Liver (tissue), 8 donors: ENCODE measurements at regions not wholly inside any gene's neighbourhood (a gene's known extent, or its start where the extent isn't known, plus 50 kb on each side); places are given as distances from the start of the nearest gene placed in this dataset.

Source experiments
- DNase-seq: peaks from one replicate; pipeline ENCODE4 v3.0.0-alpha.2; 2017; ENCODE audit warnings: low spot score
- H3K27ac ChIP-seq, 2 donors: one replicate each; pipeline ENCODE4 v1.7.0; 2013; ENCODE audit warnings: inconsistent platforms in 2 of 2, low read length in 2 of 2, control low read depth in 1 of 2, low read depth in 1 of 2, mild to moderate bottlenecking in 1 of 2
- H3K27me3 ChIP-seq, 4 donors: one replicate each; pipeline versions ENCODE4 v1.6.1 to v1.7.0; 2013; ENCODE audit warnings: low read length in 3 of 4, inconsistent platforms in 1 of 4, mild to moderate bottlenecking in 1 of 4, moderate library complexity in 1 of 4; ENCODE audit not compliant: control insufficient read depth in 4 of 4, insufficient read depth in 4 of 4
- H3K36me3 ChIP-seq, 4 donors: one replicate each; pipeline versions ENCODE4 v1.6.1 to v1.7.0; 2013; ENCODE audit warnings: low read length in 3 of 4, mild to moderate bottlenecking in 3 of 4, low read depth in 1 of 4, moderate library complexity in 1 of 4; ENCODE audit not compliant: control insufficient read depth in 4 of 4, insufficient read depth in 3 of 4
- H3K4me1 ChIP-seq, 4 donors: one replicate each; pipeline versions ENCODE4 v1.6.1 to v1.7.0; 2013; ENCODE audit warnings: low read length in 3 of 4, mild to moderate bottlenecking in 3 of 4, moderate library complexity in 1 of 4; ENCODE audit not compliant: control insufficient read depth in 4 of 4, insufficient read depth in 4 of 4
- H3K4me3 ChIP-seq, 3 donors: one replicate each; pipeline versions ENCODE4 v1.6.1 to v1.7.0; 2013; ENCODE audit warnings: low read length in 3 of 3, control low read depth in 1 of 3, low read depth in 1 of 3, mild to moderate bottlenecking in 1 of 3
- H3K9ac ChIP-seq, 2 donors: one replicate each; pipeline ENCODE4 v1.7.0; 2013; ENCODE audit warnings: low read length in 2 of 2, mild to moderate bottlenecking in 2 of 2, moderate library complexity in 2 of 2, control low read depth in 1 of 2, low read depth in 1 of 2
- H3K9me3 ChIP-seq, 4 donors: one replicate each; pipeline versions ENCODE4 v1.6.1 to v1.7.0; 2013; ENCODE audit warnings: low read length in 3 of 4; ENCODE audit not compliant: control insufficient read depth in 4 of 4
- FOXA1 ChIP-seq: IDR thresholded peaks from 2 replicates; pipeline ENCODE4 v1.6.1; 2016; ENCODE audit warnings: antibody characterized with exemption
- FOXA2 ChIP-seq: IDR thresholded peaks from 2 replicates; pipeline ENCODE4 v1.6.1; 2016; ENCODE audit warnings: antibody characterized with exemption
- HNF4A ChIP-seq, 2 donors: conservative IDR thresholded peaks; 2 replicates each; pipeline ENCODE4 v1.6.1; 2016; ENCODE audit warnings: antibody characterized with exemption in 2 of 2, mild to moderate bottlenecking in 2 of 2
- HNF4G ChIP-seq: IDR thresholded peaks from 2 replicates; pipeline ENCODE4 v1.6.1; 2016; ENCODE audit warnings: antibody characterized with exemption
- SP1 ChIP-seq: IDR thresholded peaks from 2 replicates; pipeline ENCODE4 v1.6.1; 2018; ENCODE audit warnings: antibody characterized with exemption, mild to moderate bottlenecking
- TAF1 ChIP-seq: conservative IDR thresholded peaks from 2 replicates; pipeline ENCODE4 v1.6.1; 2016; ENCODE audit warnings: antibody characterized with exemption, mild to moderate bottlenecking
- YY1 ChIP-seq: IDR thresholded peaks from 2 replicates; pipeline ENCODE4 v1.6.1; 2016; ENCODE audit warnings: antibody characterized with exemption, mild to moderate bottlenecking
- WGBS: extraction: QIAGEN DNeasy Blood & Tissue Kit; methylation state at CpG from one replicate; pipeline ENCODE4 v1.1.7; 2013; 5-methylcytosine and 5-hydroxymethylcytosine counted together
- TF ChIP-seq, protein P1 (sequence below): fragments of 150-350 bp; IDR thresholded peaks from 2 replicates; pipeline ENCODE4 v1.5.1; 2017; ENCODE audit warnings: improper control_type of control experiment, low read depth, low read length; ENCODE audit not compliant: missing input control
- TF ChIP-seq, protein P2 (sequence below): IDR thresholded peaks from 2 replicates; pipeline ENCODE4 v1.6.1; 2016; ENCODE audit warnings: antibody characterized with exemption
- TF ChIP-seq, protein P3 (sequence below): IDR thresholded peaks from 2 replicates; pipeline ENCODE4 v1.6.1; 2016; ENCODE audit warnings: antibody characterized with exemption
- TF ChIP-seq, protein P4 (sequence below): IDR thresholded peaks from 2 replicates; pipeline ENCODE4 v1.6.1; 2016; ENCODE audit warnings: antibody characterized with exemption, mild to moderate bottlenecking
- TF ChIP-seq, protein P5 (sequence below): IDR thresholded peaks from 2 replicates; pipeline ENCODE4 v1.6.1; 2016; ENCODE audit warnings: antibody characterized with exemption
- donor health status: healthy.
- donor health status: healthy.
- donor health status: healthy.
- donor health status: healthy.
- donor health status: healthy.

DNA sequence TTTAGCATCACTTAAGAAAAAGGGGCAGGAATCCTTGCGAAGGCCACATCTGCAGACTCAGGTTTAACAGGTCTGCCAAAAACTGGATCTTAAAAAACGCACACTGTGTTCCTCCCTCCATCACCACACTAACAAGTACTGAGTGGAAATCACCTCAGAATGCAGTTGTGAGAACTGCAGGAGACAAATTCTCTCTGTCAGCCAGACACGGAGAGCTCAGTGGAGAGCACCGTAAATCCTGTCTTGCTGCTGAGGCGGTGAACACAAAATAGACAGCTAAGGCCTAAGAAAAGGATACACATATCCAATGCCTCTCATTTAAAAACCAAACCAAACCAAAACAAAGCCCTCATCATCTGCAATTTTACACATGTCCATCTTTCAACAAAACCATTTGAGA is 1287.6 kb downstream of the EFNB2 start:
- H3K27ac ChIP-seq = no peak overlapping the region
- TF ChIP-seq HNF4G (no peak), FOXA2 (no peak), TAF1 (no peak), HNF4A (conservative IDR thresholded peaks at IDR 0.05) (no peak)
- TF ChIP-seq, protein P1, sequence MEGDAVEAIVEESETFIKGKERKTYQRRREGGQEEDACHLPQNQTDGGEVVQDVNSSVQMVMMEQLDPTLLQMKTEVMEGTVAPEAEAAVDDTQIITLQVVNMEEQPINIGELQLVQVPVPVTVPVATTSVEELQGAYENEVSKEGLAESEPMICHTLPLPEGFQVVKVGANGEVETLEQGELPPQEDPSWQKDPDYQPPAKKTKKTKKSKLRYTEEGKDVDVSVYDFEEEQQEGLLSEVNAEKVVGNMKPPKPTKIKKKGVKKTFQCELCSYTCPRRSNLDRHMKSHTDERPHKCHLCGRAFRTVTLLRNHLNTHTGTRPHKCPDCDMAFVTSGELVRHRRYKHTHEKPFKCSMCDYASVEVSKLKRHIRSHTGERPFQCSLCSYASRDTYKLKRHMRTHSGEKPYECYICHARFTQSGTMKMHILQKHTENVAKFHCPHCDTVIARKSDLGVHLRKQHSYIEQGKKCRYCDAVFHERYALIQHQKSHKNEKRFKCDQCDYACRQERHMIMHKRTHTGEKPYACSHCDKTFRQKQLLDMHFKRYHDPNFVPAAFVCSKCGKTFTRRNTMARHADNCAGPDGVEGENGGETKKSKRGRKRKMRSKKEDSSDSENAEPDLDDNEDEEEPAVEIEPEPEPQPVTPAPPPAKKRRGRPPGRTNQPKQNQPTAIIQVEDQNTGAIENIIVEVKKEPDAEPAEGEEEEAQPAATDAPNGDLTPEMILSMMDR = no peak
- TF ChIP-seq, protein P2, sequence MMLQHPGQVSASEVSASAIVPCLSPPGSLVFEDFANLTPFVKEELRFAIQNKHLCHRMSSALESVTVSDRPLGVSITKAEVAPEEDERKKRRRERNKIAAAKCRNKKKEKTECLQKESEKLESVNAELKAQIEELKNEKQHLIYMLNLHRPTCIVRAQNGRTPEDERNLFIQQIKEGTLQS = no peak
- TF ChIP-seq, protein P3, sequence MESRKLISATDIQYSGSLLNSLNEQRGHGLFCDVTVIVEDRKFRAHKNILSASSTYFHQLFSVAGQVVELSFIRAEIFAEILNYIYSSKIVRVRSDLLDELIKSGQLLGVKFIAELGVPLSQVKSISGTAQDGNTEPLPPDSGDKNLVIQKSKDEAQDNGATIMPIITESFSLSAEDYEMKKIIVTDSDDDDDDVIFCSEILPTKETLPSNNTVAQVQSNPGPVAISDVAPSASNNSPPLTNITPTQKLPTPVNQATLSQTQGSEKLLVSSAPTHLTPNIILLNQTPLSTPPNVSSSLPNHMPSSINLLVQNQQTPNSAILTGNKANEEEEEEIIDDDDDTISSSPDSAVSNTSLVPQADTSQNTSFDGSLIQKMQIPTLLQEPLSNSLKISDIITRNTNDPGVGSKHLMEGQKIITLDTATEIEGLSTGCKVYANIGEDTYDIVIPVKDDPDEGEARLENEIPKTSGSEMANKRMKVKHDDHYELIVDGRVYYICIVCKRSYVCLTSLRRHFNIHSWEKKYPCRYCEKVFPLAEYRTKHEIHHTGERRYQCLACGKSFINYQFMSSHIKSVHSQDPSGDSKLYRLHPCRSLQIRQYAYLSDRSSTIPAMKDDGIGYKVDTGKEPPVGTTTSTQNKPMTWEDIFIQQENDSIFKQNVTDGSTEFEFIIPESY = no peak
- no peaks in the 10 kb centered on the region for H3K27me3 ChIP-seq
- no peaks in the 10 kb centered on the region for H3K36me3 ChIP-seq
- H3K9me3 ChIP-seq = peaks cover 0 to 4% (median 0%) of the 10 kb centered on the region in 4 donors
- no peak for DNase-seq
- H3K4me1 ChIP-seq = no peaks in the 10 kb centered on the region
- H3K9ac ChIP-seq = no peak overlapping the region
- 80% methylated on average over 5 of the region's 5 CpGs for WGBS
- H3K4me3 ChIP-seq = no peak overlapping the region

DNA sequence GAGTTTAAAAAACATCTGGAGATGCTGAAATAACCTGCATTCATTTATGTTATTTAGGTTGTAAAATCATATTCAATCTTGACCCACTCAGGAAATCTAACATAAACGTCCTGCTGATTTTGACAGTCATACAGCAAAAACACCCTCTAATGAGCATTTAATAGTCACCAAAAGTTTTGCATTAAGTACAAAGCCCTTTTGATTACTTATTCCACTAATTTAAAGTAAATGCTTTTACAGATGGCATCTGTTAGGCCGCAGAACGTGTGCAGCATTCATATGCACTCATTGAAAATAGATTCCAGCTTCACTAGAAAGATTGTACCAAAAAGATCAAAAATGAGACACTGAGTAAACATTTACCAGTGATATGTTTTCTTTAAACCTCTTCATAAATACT is 1295.1 kb downstream of the EFNB2 start:
- H3K27ac ChIP-seq = no peak overlapping the region
- TF ChIP-seq YY1 = no peak
- TF ChIP-seq, protein P4, sequence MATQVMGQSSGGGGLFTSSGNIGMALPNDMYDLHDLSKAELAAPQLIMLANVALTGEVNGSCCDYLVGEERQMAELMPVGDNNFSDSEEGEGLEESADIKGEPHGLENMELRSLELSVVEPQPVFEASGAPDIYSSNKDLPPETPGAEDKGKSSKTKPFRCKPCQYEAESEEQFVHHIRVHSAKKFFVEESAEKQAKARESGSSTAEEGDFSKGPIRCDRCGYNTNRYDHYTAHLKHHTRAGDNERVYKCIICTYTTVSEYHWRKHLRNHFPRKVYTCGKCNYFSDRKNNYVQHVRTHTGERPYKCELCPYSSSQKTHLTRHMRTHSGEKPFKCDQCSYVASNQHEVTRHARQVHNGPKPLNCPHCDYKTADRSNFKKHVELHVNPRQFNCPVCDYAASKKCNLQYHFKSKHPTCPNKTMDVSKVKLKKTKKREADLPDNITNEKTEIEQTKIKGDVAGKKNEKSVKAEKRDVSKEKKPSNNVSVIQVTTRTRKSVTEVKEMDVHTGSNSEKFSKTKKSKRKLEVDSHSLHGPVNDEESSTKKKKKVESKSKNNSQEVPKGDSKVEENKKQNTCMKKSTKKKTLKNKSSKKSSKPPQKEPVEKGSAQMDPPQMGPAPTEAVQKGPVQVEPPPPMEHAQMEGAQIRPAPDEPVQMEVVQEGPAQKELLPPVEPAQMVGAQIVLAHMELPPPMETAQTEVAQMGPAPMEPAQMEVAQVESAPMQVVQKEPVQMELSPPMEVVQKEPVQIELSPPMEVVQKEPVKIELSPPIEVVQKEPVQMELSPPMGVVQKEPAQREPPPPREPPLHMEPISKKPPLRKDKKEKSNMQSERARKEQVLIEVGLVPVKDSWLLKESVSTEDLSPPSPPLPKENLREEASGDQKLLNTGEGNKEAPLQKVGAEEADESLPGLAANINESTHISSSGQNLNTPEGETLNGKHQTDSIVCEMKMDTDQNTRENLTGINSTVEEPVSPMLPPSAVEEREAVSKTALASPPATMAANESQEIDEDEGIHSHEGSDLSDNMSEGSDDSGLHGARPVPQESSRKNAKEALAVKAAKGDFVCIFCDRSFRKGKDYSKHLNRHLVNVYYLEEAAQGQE = no peak
- no peak for TF ChIP-seq FOXA2
- no peak for TF ChIP-seq HNF4G
- TF ChIP-seq, protein P2 = no peak
- TF ChIP-seq, protein P5, sequence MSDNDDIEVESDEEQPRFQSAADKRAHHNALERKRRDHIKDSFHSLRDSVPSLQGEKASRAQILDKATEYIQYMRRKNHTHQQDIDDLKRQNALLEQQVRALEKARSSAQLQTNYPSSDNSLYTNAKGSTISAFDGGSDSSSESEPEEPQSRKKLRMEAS = no peak
- TF ChIP-seq FOXA1 = no peak
- no peak for TF ChIP-seq TAF1
- TF ChIP-seq, protein P3 = no peak
- no peak for TF ChIP-seq SP1
- TF ChIP-seq, protein P1 = no peak
- no peaks in the 10 kb centered on the region for H3K36me3 ChIP-seq
- H3K27me3 ChIP-seq = no peaks in the 10 kb centered on the region
- no peaks in the 10 kb centered on the region for H3K9me3 ChIP-seq
- 70% methylated on average over 3 of the region's 3 CpGs for whole genome bisulfite sequencing
- H3K4me3 ChIP-seq = no peak overlapping the region
- H3K9ac ChIP-seq = no peak overlapping the region
- no peak for DNase-seq
- no peaks in the 10 kb centered on the region for H3K4me1 ChIP-seq
